Stomach (tissue), 4 donors: ENCODE measurements at regions not wholly inside any gene's neighbourhood (a gene's known extent, or its start where the extent isn't known, plus 50 kb on each side); places are given as distances from the start of the nearest gene placed in this dataset.

Source experiments
- POLR2A ChIP-seq, 4 donors: fragments of 450-650 bp; IDR thresholded peaks; one replicate each; pipeline ENCODE4 v1.6.1; 2016; ENCODE audit warnings: antibody characterized with exemption in 4 of 4, control low read depth in 2 of 4, mild to moderate bottlenecking in 1 of 4, moderate library complexity in 1 of 4
- POLR2AphosphoS5 ChIP-seq, 3 donors: sonication (generic); formaldehyde crosslinking; IDR thresholded peaks; one replicate each; pipeline ENCODE4 v1.6.1; 2016; ENCODE audit warnings: antibody characterized with exemption in 3 of 3
- TF ChIP-seq, protein P1 (sequence below), 7 experiments: fragments of 450-650 bp in 4 of 7; fragments of 200-600 bp in 3 of 7; sonication (generic) in 3 of 7; IDR thresholded peaks; one replicate each; pipeline ENCODE4 v1.5.1; 2016 to 2019; ENCODE audit warnings: antibody characterized with exemption in 7 of 7, control low read depth in 2 of 7, mild to moderate bottlenecking in 1 of 7

GRCh38 chr5:159422910-159423309 lies 92.6 kb upstream of the IL12B start:
- TF ChIP-seq, protein P1, sequence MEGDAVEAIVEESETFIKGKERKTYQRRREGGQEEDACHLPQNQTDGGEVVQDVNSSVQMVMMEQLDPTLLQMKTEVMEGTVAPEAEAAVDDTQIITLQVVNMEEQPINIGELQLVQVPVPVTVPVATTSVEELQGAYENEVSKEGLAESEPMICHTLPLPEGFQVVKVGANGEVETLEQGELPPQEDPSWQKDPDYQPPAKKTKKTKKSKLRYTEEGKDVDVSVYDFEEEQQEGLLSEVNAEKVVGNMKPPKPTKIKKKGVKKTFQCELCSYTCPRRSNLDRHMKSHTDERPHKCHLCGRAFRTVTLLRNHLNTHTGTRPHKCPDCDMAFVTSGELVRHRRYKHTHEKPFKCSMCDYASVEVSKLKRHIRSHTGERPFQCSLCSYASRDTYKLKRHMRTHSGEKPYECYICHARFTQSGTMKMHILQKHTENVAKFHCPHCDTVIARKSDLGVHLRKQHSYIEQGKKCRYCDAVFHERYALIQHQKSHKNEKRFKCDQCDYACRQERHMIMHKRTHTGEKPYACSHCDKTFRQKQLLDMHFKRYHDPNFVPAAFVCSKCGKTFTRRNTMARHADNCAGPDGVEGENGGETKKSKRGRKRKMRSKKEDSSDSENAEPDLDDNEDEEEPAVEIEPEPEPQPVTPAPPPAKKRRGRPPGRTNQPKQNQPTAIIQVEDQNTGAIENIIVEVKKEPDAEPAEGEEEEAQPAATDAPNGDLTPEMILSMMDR (IDR thresholded peaks at IDR 0.05), result no peak
- no peak for TF ChIP-seq POLR2A (IDR thresholded peaks at IDR 0.05)
- TF ChIP-seq POLR2AphosphoS5 (IDR thresholded peaks at IDR 0.05), result no peak
